ENCODE measurements at regions not wholly inside any gene's neighbourhood (a gene's known extent, or its start where the extent isn't known, plus 50 kb on each side); places are given as distances from the start of the nearest gene placed in this dataset.

GRCh38 chr9:113783475-113783874 lies 92.6 kb upstream of the ZNF618 start:
- no peak for TF ChIP-seq POLR2AphosphoS5 (IDR thresholded peaks at IDR 0.05)
- no peak for TF ChIP-seq CTCF (IDR thresholded peaks at IDR 0.05 in 8 of 11, conservative IDR thresholded peaks at IDR 0.05 in 3 of 11)

Measured in spleen (tissue), 7 donors.